HEK293 (cell line): ENCODE measurements at regions not wholly inside any gene's neighbourhood (a gene's known extent, or its start where the extent isn't known, plus 50 kb on each side); places are given as distances from the start of the nearest gene placed in this dataset.

Source experiments
- CTCF ChIA-PET: fragments of 350-600 bp; formaldehyde crosslinking; extraction: SDS; loops from one replicate; lab custom pipeline; 2021; ENCODE audit warnings: antibody characterized with exemption; lab: Yijun Ruan, JAX
- POLR2A ChIA-PET: fragments of 300-600 bp; formaldehyde crosslinking; extraction: SDS; loops from one replicate; lab custom pipeline; 2020; ENCODE audit warnings: antibody characterized with exemption, inconsistent platforms; lab: Yijun Ruan, JAX
- H3K27ac ChIP-seq: fragments of 200-500 bp; sonication (Bioruptor generic); 2 replicates; pipeline ENCODE4 v1.5.1; 2014; ENCODE audit warnings: low read depth, low read length, control low read depth, inconsistent platforms; ENCODE audit errors: extremely low read depth
- H3K36me3 ChIP-seq, 2 experiments: fragments of 200-500 bp in 1 of 2; sonication (Bioruptor generic) in 1 of 2; 1 replicate in 1 of 2; 2 replicates in 1 of 2; pipeline ENCODE4 v1.5.1; 2014 to 2017; ENCODE audit warnings: inconsistent platforms in 2 of 2, low read length in 2 of 2; ENCODE audit not compliant: control insufficient read depth in 2 of 2, insufficient read depth in 1 of 2
- H3K4me1 ChIP-seq: fragments of 200-500 bp; sonication (Bioruptor generic); 2 replicates; pipeline ENCODE4 v1.5.1; 2014; ENCODE audit warnings: mild to moderate bottlenecking, low read length, inconsistent platforms; ENCODE audit not compliant: control insufficient read depth, insufficient read depth
- H3K4me3 ChIP-seq: 2 replicates; pipeline ENCODE4 v1.5.1; 2011; ENCODE audit warnings: low read depth, mild to moderate bottlenecking, control low read depth, low read length, moderate library complexity
- H3K9me3 ChIP-seq: fragments of 200-500 bp; sonication (Bioruptor generic); 2 replicates; pipeline ENCODE4 v1.5.1; 2014; ENCODE audit warnings: low read depth, low read length, inconsistent platforms; ENCODE audit not compliant: control insufficient read depth, insufficient read depth
- GFI1B ChIP-seq: fragments of 450-650 bp; formaldehyde crosslinking; IDR thresholded peaks from 2 replicates; pipeline ENCODE4 v1.5.1; 2016; ENCODE audit warnings: missing biosample characterization, missing genetic modification characterization
- GLI4 ChIP-seq: fragments of 450-650 bp; formaldehyde crosslinking; IDR thresholded peaks from 2 replicates; pipeline ENCODE4 v1.5.1; 2016; ENCODE audit warnings: missing biosample characterization, missing genetic modification characterization
- OSR2 ChIP-seq: fragments of 450-650 bp; formaldehyde crosslinking; IDR thresholded peaks from 2 replicates; pipeline ENCODE4 v1.5.1; 2016; ENCODE audit warnings: missing biosample characterization, missing genetic modification characterization
- ZFP3 ChIP-seq: fragments of 450-650 bp; formaldehyde crosslinking; IDR thresholded peaks from 2 replicates; pipeline ENCODE4 v1.5.1; 2016; ENCODE audit warnings: low read depth, missing biosample characterization, missing genetic modification characterization
- ZIC2 ChIP-seq: fragments of 450-650 bp; formaldehyde crosslinking; IDR thresholded peaks from 2 replicates; pipeline ENCODE4 v1.5.1; 2016; ENCODE audit warnings: missing biosample characterization, missing genetic modification characterization
- ZNF202 ChIP-seq: fragments of 450-650 bp; formaldehyde crosslinking; IDR thresholded peaks from 2 replicates; pipeline ENCODE4 v1.5.1; 2016; ENCODE audit warnings: missing biosample characterization, missing genetic modification characterization, borderline replicate concordance
- ZNF211 ChIP-seq: fragments of 450-650 bp; formaldehyde crosslinking; IDR thresholded peaks from 2 replicates; pipeline ENCODE4 v1.5.1; 2016; ENCODE audit warnings: low read depth, missing biosample characterization, missing genetic modification characterization
- ZNF24 ChIP-seq: fragments of 450-650 bp; formaldehyde crosslinking; IDR thresholded peaks from 2 replicates; pipeline ENCODE4 v1.5.1; 2016; ENCODE audit warnings: missing biosample characterization, missing genetic modification characterization
- ZNF248 ChIP-seq: fragments of 450-650 bp; formaldehyde crosslinking; IDR thresholded peaks from 2 replicates; pipeline ENCODE4 v1.5.1; 2017; ENCODE audit warnings: missing biosample characterization, missing genetic modification characterization
- ZNF341 ChIP-seq: fragments of 450-650 bp; formaldehyde crosslinking; IDR thresholded peaks from 2 replicates; pipeline ENCODE4; 2016; ENCODE audit warnings: low read depth, missing biosample characterization, missing genetic modification characterization
- ZNF529 ChIP-seq: fragments of 450-650 bp; formaldehyde crosslinking; IDR thresholded peaks from 2 replicates; pipeline ENCODE4 v1.5.1; 2017; ENCODE audit warnings: missing genetic modification characterization, missing biosample characterization; ENCODE audit not compliant: insufficient replicate concordance
- ZNF624 ChIP-seq: fragments of 450-650 bp; formaldehyde crosslinking; IDR thresholded peaks from 2 replicates; pipeline ENCODE4 v1.5.1; 2017; ENCODE audit warnings: missing biosample characterization, missing genetic modification characterization
- ZNF707 ChIP-seq: fragments of 450-650 bp; formaldehyde crosslinking; IDR thresholded peaks from 2 replicates; pipeline ENCODE4 v1.5.1; 2016; ENCODE audit warnings: missing biosample characterization, missing genetic modification characterization
- TF ChIP-seq, protein P1 (sequence below): fragments of 450-650 bp; formaldehyde crosslinking; IDR thresholded peaks from 2 replicates; pipeline ENCODE4 v1.5.1; 2016; ENCODE audit warnings: missing biosample characterization, missing genetic modification characterization
- TF ChIP-seq, protein P2 (sequence below): fragments of 450-650 bp; formaldehyde crosslinking; IDR thresholded peaks from 2 replicates; pipeline ENCODE4 v1.5.1; 2016; ENCODE audit warnings: missing biosample characterization, missing genetic modification characterization
- TF ChIP-seq, protein P3 (sequence below): fragments of 450-650 bp; formaldehyde crosslinking; IDR thresholded peaks from 2 replicates; pipeline ENCODE4 v1.5.1; 2016; ENCODE audit warnings: missing biosample characterization, missing genetic modification characterization
- TF ChIP-seq, protein P4 (sequence below): fragments of 450-650 bp; formaldehyde crosslinking; IDR thresholded peaks from 2 replicates; pipeline ENCODE4 v1.5.1; 2016; ENCODE audit warnings: missing biosample characterization, missing genetic modification characterization
- TF ChIP-seq, protein P5 (sequence below): fragments of 450-650 bp; formaldehyde crosslinking; IDR thresholded peaks from 2 replicates; pipeline ENCODE4 v1.5.1; 2016; ENCODE audit warnings: missing biosample characterization, missing genetic modification characterization, borderline replicate concordance

DNA sequence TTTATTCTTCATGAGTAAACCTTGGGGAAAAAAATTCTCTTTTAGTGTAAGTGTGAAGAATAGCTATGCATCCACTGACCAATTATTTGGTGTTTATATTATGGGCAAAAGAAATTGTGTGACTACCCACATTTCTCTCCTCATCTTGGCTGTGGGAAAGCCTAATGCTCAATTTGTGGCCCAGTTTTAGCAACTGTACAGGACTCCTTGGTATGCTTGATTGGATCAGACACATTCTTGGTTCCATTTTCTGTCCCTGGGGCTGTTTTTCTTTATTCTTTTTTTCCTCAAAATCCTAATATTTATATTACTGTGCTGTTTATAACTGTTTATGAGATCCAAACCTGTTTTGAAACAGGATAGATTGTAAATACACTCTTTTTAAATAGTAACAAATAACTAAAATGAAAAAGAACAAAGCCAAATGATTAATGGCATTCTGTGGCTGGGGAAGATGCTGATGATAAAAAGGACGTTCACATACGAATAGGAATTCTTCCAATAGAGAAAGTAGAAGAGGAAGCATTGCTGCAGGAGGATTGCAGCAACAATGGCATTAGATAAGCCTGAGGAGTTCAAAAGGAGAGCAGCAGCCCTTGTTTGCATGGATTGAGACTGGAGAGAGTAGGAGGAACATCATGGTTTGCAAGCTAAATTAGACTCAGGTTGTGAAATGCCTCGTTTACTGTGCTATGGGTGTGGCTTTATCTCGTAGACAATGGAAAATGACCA is 580.5 kb downstream of the INHBA start:
- no peak overlapping the region for H3K4me3 ChIP-seq
- ChIA-PET CTCF (no interaction called here), POLR2A (no interaction called here)
- no peak overlapping the region for H3K27ac ChIP-seq
- no peaks in the 10 kb centered on the region for H3K9me3 ChIP-seq
- no peaks in the 10 kb centered on the region for H3K36me3 ChIP-seq
- no peaks in the 10 kb centered on the region for H3K4me1 ChIP-seq
- TF ChIP-seq ZIC2 (tag by site-specific recombination) (no peak), ZNF248 (no peak), ZNF202 (tag by site-specific recombination) (no peak), GFI1B (tag by site-specific recombination) (no peak), ZNF529 (tag by site-specific recombination) (no peak), ZNF707 (no peak), GLI4 (no peak), ZNF341 (no peak), ZNF211 (no peak), ZNF24 (tag by site-specific recombination) (no peak), ZFP3 (tag by site-specific recombination) (no peak), ZNF624 (tag by site-specific recombination) (no peak), OSR2 (tag by site-specific recombination) (no peak)
- TF ChIP-seq, protein P1, sequence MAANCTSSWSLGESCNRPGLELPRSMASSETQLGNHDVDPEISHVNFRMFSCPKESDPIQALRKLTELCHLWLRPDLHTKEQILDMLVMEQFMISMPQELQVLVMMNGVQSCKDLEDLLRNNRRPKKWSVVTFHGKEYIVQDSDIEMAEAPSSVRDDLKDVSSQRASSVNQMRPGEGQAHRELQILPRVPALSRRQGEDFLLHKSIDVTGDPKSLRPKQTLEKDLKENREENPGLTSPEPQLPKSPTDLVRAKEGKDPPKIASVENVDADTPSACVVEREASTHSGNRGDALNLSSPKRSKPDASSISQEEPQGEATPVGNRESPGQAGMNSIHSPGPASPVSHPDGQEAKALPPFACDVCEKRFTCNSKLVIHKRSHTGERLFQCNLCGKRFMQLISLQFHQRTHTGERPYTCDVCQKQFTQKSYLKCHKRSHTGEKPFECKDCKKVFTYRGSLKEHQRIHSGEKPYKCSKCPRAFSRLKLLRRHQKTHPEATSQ = no peak
- TF ChIP-seq, protein P2, sequence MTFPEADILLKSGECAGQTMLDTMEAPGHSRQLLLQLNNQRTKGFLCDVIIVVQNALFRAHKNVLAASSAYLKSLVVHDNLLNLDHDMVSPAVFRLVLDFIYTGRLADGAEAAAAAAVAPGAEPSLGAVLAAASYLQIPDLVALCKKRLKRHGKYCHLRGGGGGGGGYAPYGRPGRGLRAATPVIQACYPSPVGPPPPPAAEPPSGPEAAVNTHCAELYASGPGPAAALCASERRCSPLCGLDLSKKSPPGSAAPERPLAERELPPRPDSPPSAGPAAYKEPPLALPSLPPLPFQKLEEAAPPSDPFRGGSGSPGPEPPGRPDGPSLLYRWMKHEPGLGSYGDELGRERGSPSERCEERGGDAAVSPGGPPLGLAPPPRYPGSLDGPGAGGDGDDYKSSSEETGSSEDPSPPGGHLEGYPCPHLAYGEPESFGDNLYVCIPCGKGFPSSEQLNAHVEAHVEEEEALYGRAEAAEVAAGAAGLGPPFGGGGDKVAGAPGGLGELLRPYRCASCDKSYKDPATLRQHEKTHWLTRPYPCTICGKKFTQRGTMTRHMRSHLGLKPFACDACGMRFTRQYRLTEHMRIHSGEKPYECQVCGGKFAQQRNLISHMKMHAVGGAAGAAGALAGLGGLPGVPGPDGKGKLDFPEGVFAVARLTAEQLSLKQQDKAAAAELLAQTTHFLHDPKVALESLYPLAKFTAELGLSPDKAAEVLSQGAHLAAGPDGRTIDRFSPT (tag by site-specific recombination) = no peak
- TF ChIP-seq, protein P3, sequence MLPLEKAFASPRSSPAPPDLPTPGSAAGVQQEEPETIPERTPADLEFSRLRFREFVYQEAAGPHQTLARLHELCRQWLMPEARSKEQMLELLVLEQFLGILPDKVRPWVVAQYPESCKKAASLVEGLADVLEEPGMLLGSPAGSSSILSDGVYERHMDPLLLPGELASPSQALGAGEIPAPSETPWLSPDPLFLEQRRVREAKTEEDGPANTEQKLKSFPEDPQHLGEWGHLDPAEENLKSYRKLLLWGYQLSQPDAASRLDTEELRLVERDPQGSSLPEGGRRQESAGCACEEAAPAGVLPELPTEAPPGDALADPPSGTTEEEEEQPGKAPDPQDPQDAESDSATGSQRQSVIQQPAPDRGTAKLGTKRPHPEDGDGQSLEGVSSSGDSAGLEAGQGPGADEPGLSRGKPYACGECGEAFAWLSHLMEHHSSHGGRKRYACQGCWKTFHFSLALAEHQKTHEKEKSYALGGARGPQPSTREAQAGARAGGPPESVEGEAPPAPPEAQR (tag by site-specific recombination) = no peak
- TF ChIP-seq, protein P4, sequence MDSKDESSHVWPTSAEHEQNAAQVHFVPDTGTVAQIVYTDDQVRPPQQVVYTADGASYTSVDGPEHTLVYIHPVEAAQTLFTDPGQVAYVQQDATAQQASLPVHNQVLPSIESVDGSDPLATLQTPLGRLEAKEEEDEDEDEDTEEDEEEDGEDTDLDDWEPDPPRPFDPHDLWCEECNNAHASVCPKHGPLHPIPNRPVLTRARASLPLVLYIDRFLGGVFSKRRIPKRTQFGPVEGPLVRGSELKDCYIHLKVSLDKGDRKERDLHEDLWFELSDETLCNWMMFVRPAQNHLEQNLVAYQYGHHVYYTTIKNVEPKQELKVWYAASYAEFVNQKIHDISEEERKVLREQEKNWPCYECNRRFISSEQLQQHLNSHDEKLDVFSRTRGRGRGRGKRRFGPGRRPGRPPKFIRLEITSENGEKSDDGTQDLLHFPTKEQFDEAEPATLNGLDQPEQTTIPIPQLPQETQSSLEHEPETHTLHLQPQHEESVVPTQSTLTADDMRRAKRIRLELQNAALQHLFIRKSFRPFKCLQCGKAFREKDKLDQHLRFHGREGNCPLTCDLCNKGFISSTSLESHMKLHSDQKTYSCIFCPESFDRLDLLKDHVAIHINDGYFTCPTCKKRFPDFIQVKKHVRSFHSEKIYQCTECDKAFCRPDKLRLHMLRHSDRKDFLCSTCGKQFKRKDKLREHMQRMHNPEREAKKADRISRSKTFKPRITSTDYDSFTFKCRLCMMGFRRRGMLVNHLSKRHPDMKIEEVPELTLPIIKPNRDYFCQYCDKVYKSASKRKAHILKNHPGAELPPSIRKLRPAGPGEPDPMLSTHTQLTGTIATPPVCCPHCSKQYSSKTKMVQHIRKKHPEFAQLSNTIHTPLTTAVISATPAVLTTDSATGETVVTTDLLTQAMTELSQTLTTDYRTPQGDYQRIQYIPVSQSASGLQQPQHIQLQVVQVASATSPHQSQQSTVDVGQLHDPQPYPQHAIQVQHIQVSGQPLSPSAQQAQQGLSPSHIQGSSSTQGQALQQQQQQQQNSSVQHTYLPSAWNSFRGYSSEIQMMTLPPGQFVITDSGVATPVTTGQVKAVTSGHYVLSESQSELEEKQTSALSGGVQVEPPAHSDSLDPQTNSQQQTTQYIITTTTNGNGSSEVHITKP (tag by site-specific recombination) = no peak
- TF ChIP-seq, protein P5, sequence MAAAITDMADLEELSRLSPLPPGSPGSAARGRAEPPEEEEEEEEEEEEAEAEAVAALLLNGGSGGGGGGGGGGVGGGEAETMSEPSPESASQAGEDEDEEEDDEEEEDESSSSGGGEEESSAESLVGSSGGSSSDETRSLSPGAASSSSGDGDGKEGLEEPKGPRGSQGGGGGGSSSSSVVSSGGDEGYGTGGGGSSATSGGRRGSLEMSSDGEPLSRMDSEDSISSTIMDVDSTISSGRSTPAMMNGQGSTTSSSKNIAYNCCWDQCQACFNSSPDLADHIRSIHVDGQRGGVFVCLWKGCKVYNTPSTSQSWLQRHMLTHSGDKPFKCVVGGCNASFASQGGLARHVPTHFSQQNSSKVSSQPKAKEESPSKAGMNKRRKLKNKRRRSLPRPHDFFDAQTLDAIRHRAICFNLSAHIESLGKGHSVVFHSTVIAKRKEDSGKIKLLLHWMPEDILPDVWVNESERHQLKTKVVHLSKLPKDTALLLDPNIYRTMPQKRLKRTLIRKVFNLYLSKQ = no peak
